ENCODE measurements at regions not wholly inside any gene's neighbourhood (a gene's known extent, or its start where the extent isn't known, plus 50 kb on each side); places are given as distances from the start of the nearest gene placed in this dataset.

GRCh38 chr2:74066491-74067203 is 81.1 kb downstream of the BOLA3 start:
- no peak for DNase-seq

- no peak for DNase-seq
Measured at GRCh38 chr2:74067221-74067747, 80.4 kb downstream of the BOLA3 start.

- no peak for DNase-seq
Measured at GRCh38 chr2:74070991-74071390, 76.7 kb downstream of the BOLA3 start.

- DNase-seq: no peak
Measured at GRCh38 chr2:74071426-74071825, 76.3 kb downstream of the BOLA3 start.

GRCh38 chr2:74072565-74072964 is 75.1 kb downstream of the BOLA3 start:
- no peak for DNase-seq

GRCh38 chr2:74074487-74074886 is 73.2 kb downstream of the BOLA3 start:
- DNase-seq: no peak

- peak; percentile 46 for DNase-seq
Measured at GRCh38 chr2:74076074-74076470, 71.6 kb downstream of the BOLA3 start.

- no peak for DNase-seq
Measured at GRCh38 chr2:74077636-74078035, 70.1 kb downstream of the BOLA3 start.

GRCh38 chr2:74078466-74078865 is 69.2 kb downstream of the BOLA3 start:
- DNase-seq: no peak

GRCh38 chr2:74079522-74080341 is 68.0 kb downstream of the BOLA3 start:
- no peak for DNase-seq

GRCh38 chr2:74080346-74080745 is 67.4 kb downstream of the BOLA3 start:
- no peak for DNase-seq

- no peak for DNase-seq
Measured at GRCh38 chr2:74081030-74081762, 66.5 kb downstream of the BOLA3 start.

GRCh38 chr2:74081763-74082110 is 66.0 kb downstream of the BOLA3 start:
- no peak for DNase-seq

- no peak for DNase-seq
Measured at GRCh38 chr2:74083750-74084149, 64.0 kb downstream of the BOLA3 start.

All from NCI-H524 treated with DMSO at 0.1 percent for 48 hours (cell line).